Calu3 (cell line): ENCODE measurements at regions not wholly inside any gene's neighbourhood (a gene's known extent, or its start where the extent isn't known, plus 50 kb on each side); places are given as distances from the start of the nearest gene placed in this dataset.

ENCODE experiments used
- BruUV-seq: library from RNA; stranded (reverse); fragments of 400-500 nt; replicated peaks from 2 replicates; lab custom pipeline; 2021; lab: Mats Ljungman, UMichigan
- CTCF ChIA-PET: fragments of 300-600 bp; sonication (Branson Sonifier 250); formaldehyde crosslinking; loops from one replicate; lab custom pipeline; 2022; ENCODE audit warnings: antibody characterized with exemption; lab: Charles Lee
- DNase-seq: peaks from one replicate; pipeline ENCODE4 v3.0.0; 2022
- H3K27ac Mint-ChIP-seq: one replicate; pipeline ENCODE4 v1.8.0; 2022; ENCODE audit warnings: mixed read lengths; ENCODE audit not compliant: unreplicated experiment
- H3K27me3 Mint-ChIP-seq: one replicate; pipeline ENCODE4 v1.8.0; 2022; ENCODE audit warnings: mixed read lengths; ENCODE audit not compliant: unreplicated experiment
- H3K36me3 Mint-ChIP-seq: one replicate; pipeline ENCODE4 v1.8.0; 2022; ENCODE audit warnings: mild to moderate bottlenecking, moderate library complexity, mixed read lengths; ENCODE audit not compliant: insufficient read depth, unreplicated experiment
- H3K4me1 Mint-ChIP-seq: one replicate; pipeline ENCODE4 v1.8.0; 2022; ENCODE audit warnings: mild to moderate bottlenecking, low read depth, mixed read lengths; ENCODE audit not compliant: unreplicated experiment
- H3K4me3 Mint-ChIP-seq: one replicate; pipeline ENCODE4 v1.8.0; 2022; ENCODE audit warnings: mild to moderate bottlenecking, low read depth, moderate library complexity, mixed read lengths; ENCODE audit not compliant: unreplicated experiment
- H3K9me3 Mint-ChIP-seq: one replicate; pipeline ENCODE4 v1.8.0; 2022; ENCODE audit warnings: low read depth, mixed read lengths; ENCODE audit not compliant: unreplicated experiment
- CTCF ChIP-seq: fragments of 200-600 bp; IDR thresholded peaks from one replicate; pipeline ENCODE4 v1.8.0; 2022; ENCODE audit warnings: antibody characterized with exemption; ENCODE audit not compliant: unreplicated experiment
- intact Hi-C: fragments of 100-400 bp; cut with micrococcal nuclease; formaldehyde crosslinking; loops from one replicate; pipeline ENCODE4 v1.10.0; 2022; ENCODE audit not compliant: unreplicated experiment

- CTCF ChIA-PET: no interaction called here
- Mint-ChIP-seq H3K36me3 (no peaks in the 10 kb centered on the region), H3K4me1 (no peaks in the 10 kb centered on the region), H3K9me3 (no peaks in the 10 kb centered on the region), H3K27ac (no peak overlapping the region), H3K27me3 (no peaks in the 10 kb centered on the region), H3K4me3 (no peak overlapping the region)
- no TSS peak for BruUV-seq
- intact Hi-C loops: no loop called here
- TF ChIP-seq CTCF: no peak
- no peak for DNase-seq
Observed at GRCh38 chr4:107304699-107305286, 268.7 kb upstream of the DKK2 start.

DNA sequence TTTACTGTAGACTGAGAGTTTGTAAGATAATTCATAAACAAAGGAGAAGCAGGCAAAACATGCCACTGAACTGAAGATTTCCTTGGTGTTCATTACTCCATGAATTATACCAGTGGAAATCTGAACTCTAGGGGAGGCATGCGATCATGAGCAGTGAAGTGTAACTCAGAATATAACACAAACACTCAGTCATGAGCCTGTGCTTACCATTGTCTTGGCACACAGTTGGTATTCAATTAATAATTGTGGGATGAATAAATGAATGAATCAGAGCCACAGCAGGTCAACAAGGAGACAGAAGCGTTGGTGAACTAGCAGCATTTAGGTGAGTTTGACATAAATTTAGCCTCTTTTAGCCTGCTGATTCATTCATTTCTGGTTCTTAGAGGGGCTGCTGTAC lies 263.5 kb upstream of the DKK2 start:
- H3K27me3 Mint-ChIP-seq: no peaks in the 10 kb centered on the region

DNA sequence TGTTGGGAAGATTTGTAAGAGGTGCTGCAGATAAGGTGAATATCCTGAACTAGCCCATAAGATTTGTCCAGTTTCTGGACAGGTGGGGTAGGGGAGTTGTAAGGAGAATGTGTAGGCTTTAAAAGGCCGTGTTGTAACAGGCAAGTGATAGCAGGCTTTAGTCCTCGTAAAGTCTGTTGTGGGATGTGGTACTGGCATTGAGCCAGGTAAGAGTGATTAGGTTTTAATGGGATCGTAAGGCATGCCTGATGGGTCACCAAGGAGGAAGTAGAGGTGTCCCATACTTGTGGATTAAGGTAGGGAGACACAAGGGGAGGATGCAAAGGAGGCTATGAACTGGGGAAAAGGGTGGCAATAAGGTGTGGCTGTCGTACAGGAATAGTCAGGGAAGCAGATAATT lies 256.9 kb upstream of the DKK2 start:
- CTCF ChIA-PET: no interaction called here
- Mint-ChIP-seq H3K27ac (no peak overlapping the region), H3K4me3 (no peak overlapping the region), H3K9me3 (peaks cover 15% of the 10 kb centered on the region), H3K36me3 (no peaks in the 10 kb centered on the region), H3K27me3 (no peaks in the 10 kb centered on the region), H3K4me1 (peaks cover 13% of the 10 kb centered on the region)
- BruUV-seq: no TSS peak
- no peak for TF ChIP-seq CTCF
- intact Hi-C loops: no loop called here
- DNase-seq: no peak

More for the DNA sequence above, 263.5 kb upstream of the DKK2 start:
- Mint-ChIP-seq H3K36me3 (no peaks in the 10 kb centered on the region), H3K9me3 (no peaks in the 10 kb centered on the region), H3K4me1 (no peaks in the 10 kb centered on the region), H3K27ac (no peak overlapping the region), H3K4me3 (no peak overlapping the region)
- TF ChIP-seq CTCF: no peak
- intact Hi-C loops: no loop called here
- CTCF ChIA-PET: no interaction called here
- BruUV-seq: no TSS peak
- no peak for DNase-seq

GRCh38 chr4:107283587-107284559 lies 247.8 kb upstream of the DKK2 start:
- no peaks in the 10 kb centered on the region for H3K9me3 Mint-ChIP-seq
- TF ChIP-seq CTCF: no peak
- H3K4me3 Mint-ChIP-seq: no peak overlapping the region
- CTCF ChIA-PET: no interaction called here
- H3K27ac Mint-ChIP-seq: peak overlapping the region; percentile 33
- no peaks in the 10 kb centered on the region for H3K36me3 Mint-ChIP-seq
- DNase-seq: no peak
- H3K4me1 Mint-ChIP-seq: peaks cover 26% of the 10 kb centered on the region
- no peaks in the 10 kb centered on the region for H3K27me3 Mint-ChIP-seq
- BruUV-seq: no TSS peak
- intact Hi-C loops: no loop called here
